GM10266 (cell line): ENCODE measurements at regions not wholly inside any gene's neighbourhood (a gene's known extent, or its start where the extent isn't known, plus 50 kb on each side); places are given as distances from the start of the nearest gene placed in this dataset.
"Not testable (repeated sequence)": the region's sequence is repeated elsewhere in the genome, so short reads cannot be mapped to it uniquely, and the experiment has no call there.

ENCODE experiments used
- DNase-seq: peaks from one replicate; pipeline ENCODE4 v3.0.0; 2012; ENCODE audit errors: extremely low spot score
- CTCF ChIP-seq: IDR thresholded peaks from 2 replicates; pipeline ENCODE4 v1.5.1; 2012; ENCODE audit warnings: mild to moderate bottlenecking, low read depth; ENCODE audit not compliant: control insufficient read depth, insufficient read depth; ENCODE audit errors: missing control alignments

GRCh38 chr12:88814779-88815178 is 234.5 kb upstream of the KITLG start:
- no peak for DNase-seq
- TF ChIP-seq CTCF = no peak

- TF ChIP-seq CTCF = no peak
- no peak for DNase-seq
These were observed 232.3 kb upstream of the KITLG start for GRCh38 chr12:88812610-88813009.

GRCh38 chr12:88810806-88811205 is 230.5 kb upstream of the KITLG start:
- TF ChIP-seq CTCF = no peak
- no peak for DNase-seq

- not testable (repeated sequence) for DNase-seq
These were observed 229.6 kb upstream of the KITLG start for GRCh38 chr12:88809841-88810240.

- no peak for DNase-seq
- TF ChIP-seq CTCF = no peak
These were observed 225.4 kb upstream of the KITLG start for GRCh38 chr12:88805692-88806091.

- no peak for DNase-seq
- no peak for TF ChIP-seq CTCF
These were observed 225.0 kb upstream of the KITLG start for GRCh38 chr12:88805286-88805685.

GRCh38 chr12:88802096-88802706 is 221.9 kb upstream of the KITLG start:
- no peak for DNase-seq
- TF ChIP-seq CTCF = no peak

GRCh38 chr12:88801227-88802095 is 221.2 kb upstream of the KITLG start:
- TF ChIP-seq CTCF = no peak
- DNase-seq = no peak
